IMR-90 (cell line): ENCODE measurements at regions not wholly inside any gene's neighbourhood (a gene's known extent, or its start where the extent isn't known, plus 50 kb on each side); places are given as distances from the start of the nearest gene placed in this dataset.

Experiments used
- ATAC-seq: fragments of 200-7000 bp; cut with Tn5 transposase; 2 replicates; pipeline ENCODE4 v1.9.1; 2020; ENCODE audit warnings: low read depth, mild to moderate bottlenecking, moderate library complexity
- BruUV-seq: library from RNA; stranded (reverse); fragments of 400-500 nt; replicated peaks from 2 replicates; lab custom pipeline; 2021; lab: Mats Ljungman, UMichigan
- CTCF ChIA-PET: fragments of 300-600 bp; formaldehyde crosslinking; extraction: SDS; loops from one replicate; lab custom pipeline; 2021; ENCODE audit warnings: antibody characterized with exemption; lab: Yijun Ruan, JAX
- POLR2A ChIA-PET: fragments of 300-600 bp; sonication (Branson Sonifier 250); formaldehyde crosslinking; loops from one replicate; lab custom pipeline; 2022; ENCODE audit warnings: antibody characterized with exemption; ENCODE audit not compliant: unreplicated experiment; lab: Charles Lee
- DNase-seq: peaks from one replicate; pipeline ENCODE4 v3.0.0; 2013
- H2AFZ ChIP-seq: replicated peaks from 2 replicates; pipeline ENCODE3; 2013; ENCODE audit warnings: low read length, mild to moderate bottlenecking; ENCODE audit not compliant: poor library complexity
- H2AK5ac ChIP-seq: 2 replicates; pipeline ENCODE4 v1.6.1; 2013; ENCODE audit warnings: low read depth, low read length, inconsistent platforms
- H2AK9ac ChIP-seq: replicated peaks from 2 replicates; pipeline ENCODE3; 2013; ENCODE audit warnings: mild to moderate bottlenecking, low read depth, low read length, moderate library complexity; ENCODE audit not compliant: poor library complexity
- H2BK120ac ChIP-seq: 2 replicates; pipeline ENCODE4 v1.6.1; 2013; ENCODE audit warnings: low read depth, low read length, inconsistent platforms
- H2BK15ac ChIP-seq: 3 replicates; pipeline ENCODE4 v1.6.1; 2013; ENCODE audit warnings: low read depth, low read length, inconsistent platforms
- H2BK20ac ChIP-seq: 2 replicates; pipeline ENCODE4 v1.6.1; 2013; ENCODE audit warnings: low read depth, mild to moderate bottlenecking, inconsistent platforms, low read length, moderate library complexity
- H2BK5ac ChIP-seq: 2 replicates; pipeline ENCODE4 v1.6.1; 2013; ENCODE audit warnings: mild to moderate bottlenecking, low read depth, low read length, inconsistent platforms; ENCODE audit not compliant: poor library complexity, severe bottlenecking
- H3K14ac ChIP-seq: replicated peaks from 2 replicates; pipeline ENCODE4 v1.6.1; 2013; ENCODE audit warnings: low read depth, low read length, inconsistent platforms
- H3K18ac ChIP-seq: 2 replicates; pipeline ENCODE4 v1.6.1; 2013; ENCODE audit warnings: low read depth, low read length, control low read depth
- H3K23ac ChIP-seq: 2 replicates; pipeline ENCODE4 v1.6.1; 2013; ENCODE audit warnings: low read depth, low read length, inconsistent platforms
- H3K27ac ChIP-seq: 2 replicates; pipeline ENCODE4 v1.5.1; 2013; ENCODE audit warnings: mild to moderate bottlenecking, control low read depth, low read length; ENCODE audit not compliant: insufficient read depth
- H3K27me3 ChIP-seq: 2 replicates; pipeline ENCODE4 v1.6.1; 2013; ENCODE audit warnings: low read length; ENCODE audit not compliant: control insufficient read depth, insufficient read depth
- H3K36me3 ChIP-seq: 2 replicates; pipeline ENCODE4 v1.6.1; 2013; ENCODE audit warnings: low read length, mixed read lengths; ENCODE audit not compliant: control insufficient read depth, insufficient read depth
- H3K4ac ChIP-seq: 2 replicates; pipeline ENCODE4 v1.6.1; 2013; ENCODE audit warnings: low read depth, low read length, inconsistent platforms
- H3K4me1 ChIP-seq: 2 replicates; pipeline ENCODE4 v1.6.1; 2013; ENCODE audit warnings: low read length, mixed read lengths; ENCODE audit not compliant: control insufficient read depth, insufficient read depth
- H3K4me2 ChIP-seq: 2 replicates; pipeline ENCODE4 v1.6.1; 2013; ENCODE audit warnings: low read depth, mild to moderate bottlenecking, control low read depth, low read length, moderate library complexity
- H3K4me3 ChIP-seq: 2 replicates; pipeline ENCODE4 v1.5.1; 2013; ENCODE audit warnings: low read depth, mild to moderate bottlenecking, control low read depth, low read length, moderate library complexity; ENCODE audit not compliant: insufficient read depth
- H3K56ac ChIP-seq: 2 replicates; pipeline ENCODE4 v1.6.1; 2013; ENCODE audit warnings: low read length, inconsistent platforms; ENCODE audit not compliant: insufficient read depth; ENCODE audit errors: extremely low read depth
- H3K79me1 ChIP-seq, 2 experiments: 2 replicates each; pipeline ENCODE4 v1.6.1; 2013; ENCODE audit warnings: low read length in 2 of 2, inconsistent platforms in 1 of 2, low read depth in 1 of 2
- H3K9ac ChIP-seq: 2 replicates; pipeline ENCODE4 v1.6.1; 2013; ENCODE audit warnings: low read depth, low read length, control low read depth
- H3K9me1 ChIP-seq: 2 replicates; pipeline ENCODE4 v1.6.1; 2013; ENCODE audit warnings: low read length, inconsistent platforms; ENCODE audit not compliant: insufficient read depth
- H3K9me3 ChIP-seq: 2 replicates; pipeline ENCODE4 v1.6.1; 2013; ENCODE audit warnings: low read length; ENCODE audit not compliant: control insufficient read depth, insufficient read depth
- H4K20me1 ChIP-seq: 2 replicates; pipeline ENCODE4 v1.6.1; 2013; ENCODE audit warnings: low read length, inconsistent platforms; ENCODE audit not compliant: insufficient read depth
- H4K5ac ChIP-seq: 2 replicates; pipeline ENCODE4 v1.6.1; 2013; ENCODE audit warnings: mild to moderate bottlenecking, low read depth, low read length, control low read depth
- H4K8ac ChIP-seq, 2 experiments: 2 replicates each; pipeline ENCODE4 v1.6.1; 2013; ENCODE audit warnings: low read depth in 2 of 2, low read length in 2 of 2, control low read depth in 1 of 2, inconsistent platforms in 1 of 2
- H4K91ac ChIP-seq: 2 replicates; pipeline ENCODE4 v1.6.1; 2013; ENCODE audit warnings: low read depth, low read length, inconsistent platforms; ENCODE audit not compliant: insufficient read depth
- FOS ChIP-seq: fragments of 150-350 bp; IDR thresholded peaks from 2 replicates; pipeline ENCODE4 v1.6.1; 2016; ENCODE audit warnings: low read depth, low read length
- WGBS, 2 experiments: methylation state at CpG; one replicate each; pipeline versions ENCODE4 v1.1.5 to v1.1.7; 2013; ENCODE audit warnings: missing lambda C conversion rate in 2 of 2; ENCODE audit not compliant: insufficient read length in 1 of 2; ENCODE audit errors: extremely low coverage in 2 of 2; 5-methylcytosine and 5-hydroxymethylcytosine counted together
- dilution Hi-C: fragments of 300-500 bp; cut with HindIII; formaldehyde crosslinking; loops from one replicate; pipeline ENCODE4 v1.14.3; 2018; ENCODE audit warnings: low sequenced_read_pairs; ENCODE audit not compliant: unreplicated experiment
- in situ Hi-C: fragments of 300-500 bp; cut with MboI; formaldehyde crosslinking; loops from 3 replicates; pipeline ENCODE4 v1.14.3; 2019; ENCODE audit warnings: low sequenced_read_pairs, inconsistent platforms, mixed read lengths
- intact Hi-C: fragments of 100-400 bp; cut with micrococcal nuclease; formaldehyde crosslinking; loops from 2 replicates; pipeline ENCODE4 v1.10.0; 2022

GRCh38 chr11:116177521-116178210 lies 595.1 kb downstream of the BUD13 start:
- in situ Hi-C loops, result no loop called here
- Histone ChIP-seq H3K27ac (no peak overlapping the region), H3K4me2 (no peak overlapping the region), H2AFZ (no peak overlapping the region), H3K23ac (no peak overlapping the region), H4K20me1 (no peaks in the 10 kb centered on the region), H3K36me3 (no peaks in the 10 kb centered on the region), H4K8ac (no peak overlapping the region), H2BK15ac (no peak overlapping the region), H2BK20ac (no peak overlapping the region), H4K91ac (no peak overlapping the region), H3K4ac (no peak overlapping the region), H4K5ac (no peak overlapping the region), H3K4me1 (no peaks in the 10 kb centered on the region), H2BK120ac (no peak overlapping the region), H3K18ac (no peak overlapping the region), H2BK5ac (no peak overlapping the region), H3K9me1 (no peaks in the 10 kb centered on the region), H3K9me3 (no peaks in the 10 kb centered on the region), H3K4me3 (no peak overlapping the region), H3K9ac (no peak overlapping the region), H2AK5ac (no peak overlapping the region), H3K56ac (no peak overlapping the region), H3K14ac (no peak overlapping the region), H3K79me1 (no peaks in the 10 kb centered on the region), H2AK9ac (no peak overlapping the region), H3K27me3 (no peaks in the 10 kb centered on the region; the same call in 1 of the 2 replicates)
- WGBS, 2 experiments, result 50% methylated on average over 1 of the region's 4 CpGs; no CpG with 5 or more reads in 1 of the 2 experiments
- no TSS peak for BruUV-seq
- TF ChIP-seq FOS, result no peak
- ATAC-seq (no peak), DNase-seq (no peak)
- dilution Hi-C loops, result no loop called here
- POLR2A ChIA-PET, result no interaction called here
- CTCF ChIA-PET, result no interaction called here
- intact Hi-C loops, result no loop called here
